PC-3 (cell line): ENCODE measurements at regions not wholly inside any gene's neighbourhood (a gene's known extent, or its start where the extent isn't known, plus 50 kb on each side); places are given as distances from the start of the nearest gene placed in this dataset.
A peak's percentile ranks its signal among the peaks of the same experiment; 100 is the strongest.

Experiments
- ATAC-seq: fragments of 200-7000 bp; cut with Tn5 transposase; 2 replicates; pipeline ENCODE4 v1.9.1; 2020; ENCODE audit warnings: mild to moderate bottlenecking, moderate library complexity
- BruUV-seq: library from RNA; stranded (reverse); fragments of 400-500 nt; replicated peaks from 2 replicates; lab custom pipeline; 2021; lab: Mats Ljungman, UMichigan
- CTCF ChIA-PET: fragments of 300-600 bp; sonication (Branson Sonifier 250); formaldehyde crosslinking; loops from one replicate; lab custom pipeline; 2022; ENCODE audit warnings: antibody characterized with exemption; lab: Charles Lee
- POLR2A ChIA-PET: fragments of 300-600 bp; sonication (Branson Sonifier 250); formaldehyde crosslinking; loops from one replicate; lab custom pipeline; 2022; ENCODE audit warnings: antibody characterized with exemption; ENCODE audit not compliant: unreplicated experiment; lab: Charles Lee
- DNase-seq: peaks from one replicate; pipeline ENCODE4 v3.0.0-alpha.2; 2015
- H2AFZ ChIP-seq: fragments of 300-600 bp; sonication (generic); 2 replicates; pipeline ENCODE4 v1.6.0; 2016; ENCODE audit warnings: antibody characterized with exemption, low read length
- H3F3A ChIP-seq: fragments of 300-600 bp; sonication (generic); one replicate; pipeline ENCODE4 v1.6.0; 2017; ENCODE audit warnings: antibody characterized with exemption, low read length, control low read depth, mild to moderate bottlenecking; ENCODE audit not compliant: unreplicated experiment
- H3K27ac ChIP-seq: fragments of 300-600 bp; sonication (generic); 2 replicates; pipeline ENCODE4 v1.5.1; 2016; ENCODE audit warnings: mild to moderate bottlenecking, low read length
- H3K27me3 ChIP-seq: fragments of 300-600 bp; sonication (generic); 2 replicates; pipeline ENCODE4 v1.6.1; 2016; ENCODE audit warnings: low read length, mixed read lengths
- H3K36me3 ChIP-seq: fragments of 300-600 bp; sonication (generic); 2 replicates; pipeline ENCODE4 v1.6.1; 2016; ENCODE audit warnings: low read depth, mixed run types, low read length, mixed read lengths
- H3K4me1 ChIP-seq: fragments of 300-600 bp; sonication (generic); 2 replicates; pipeline ENCODE4 v1.5.1; 2016; ENCODE audit warnings: low read length; ENCODE audit not compliant: insufficient read depth
- H3K4me2 ChIP-seq: fragments of 300-600 bp; sonication (generic); 2 replicates; pipeline ENCODE4 v1.6.0; 2016; ENCODE audit warnings: low read length
- H3K4me3 ChIP-seq: fragments of 300-600 bp; sonication (generic); 2 replicates; pipeline ENCODE4 v1.5.1; 2016; ENCODE audit warnings: mild to moderate bottlenecking, low read length, mixed read lengths
- H3K79me2 ChIP-seq: fragments of 300-600 bp; sonication (generic); 2 replicates; pipeline ENCODE4 v1.6.1; 2017; ENCODE audit warnings: low read length, mixed read lengths
- H3K9ac ChIP-seq: fragments of 300-600 bp; sonication (generic); 2 replicates; pipeline ENCODE4 v1.6.0; 2016; ENCODE audit warnings: mild to moderate bottlenecking, low read length
- H3K9me2 ChIP-seq: fragments of 300-600 bp; sonication (generic); replicated peaks from 2 replicates; pipeline ENCODE4 v1.6.1; 2016; ENCODE audit warnings: mixed run types, low read length, mixed read lengths
- H3K9me3 ChIP-seq: fragments of 300-600 bp; sonication (generic); 2 replicates; pipeline ENCODE4 v1.6.1; 2016; ENCODE audit warnings: low read length, mixed read lengths
- H4K20me1 ChIP-seq: fragments of 300-600 bp; sonication (generic); 2 replicates; pipeline ENCODE4 v1.6.1; 2016; ENCODE audit warnings: low read length, mixed read lengths
- CTCF ChIP-seq: fragments of 300-600 bp; sonication (generic); conservative IDR thresholded peaks from 2 replicates; pipeline ENCODE4 v1.5.1; 2017; ENCODE audit warnings: antibody characterized with exemption, low read depth, mild to moderate bottlenecking, low read length
- EZH2 ChIP-seq: fragments of 300-600 bp; sonication (generic); IDR thresholded peaks from one replicate; pipeline ENCODE4 v1.6.1; 2017; ENCODE audit warnings: antibody characterized with exemption, mild to moderate bottlenecking, low read length; ENCODE audit not compliant: unreplicated experiment
- EZH2phosphoT487 ChIP-seq: fragments of 300-600 bp; sonication (generic); IDR thresholded peaks from 2 replicates; pipeline ENCODE4 v1.6.1; 2018; ENCODE audit warnings: mild to moderate bottlenecking, antibody characterized with exemption, low read length, borderline replicate concordance
- intact Hi-C: fragments of 100-400 bp; cut with micrococcal nuclease; formaldehyde crosslinking; loops from 2 replicates; pipeline ENCODE4 v1.9.0; 2023

- Histone ChIP-seq H3K27me3 (no peaks in the 10 kb centered on the region), H3K4me2 (peak overlapping the region; percentile 33), H3K27ac (peak overlapping the region; percentile 91), H3K9me2 (no peaks in the 10 kb centered on the region), H3K4me1 (peaks cover 34% of the 10 kb centered on the region), H3K36me3 (no peaks in the 10 kb centered on the region), H3K4me3 (no peak overlapping the region), H3K9ac (peak overlapping the region; percentile 52), H3F3A (no peaks in the 10 kb centered on the region), H3K9me3 (no peaks in the 10 kb centered on the region), H4K20me1 (no peaks in the 10 kb centered on the region), H3K79me2 (no peaks in the 10 kb centered on the region), H2AFZ (no peak overlapping the region)
- CTCF ChIA-PET = interaction anchor here (1.6 kb wide), 1 partner anchor 81 kb away, joined by 6 read pairs; no protein-coding TSS in a partner anchor
- ATAC-seq (peak; percentile 94), DNase-seq (peak; percentile 95)
- no TSS peak for BruUV-seq
- intact Hi-C loops = loop anchor here (1.0 kb wide), 1 partner anchor 26 kb away; no protein-coding TSS in a partner anchor
- POLR2A ChIA-PET = interaction anchor here (0.6 kb wide), 1 partner anchor 70 kb away, joined by 3 read pairs; no protein-coding TSS in a partner anchor
- TF ChIP-seq EZH2 (no peak), CTCF (no peak), EZH2phosphoT487 (no peak)
Observed at GRCh38 chr7:46003896-46004875, 83.1 kb upstream of the IGFBP3 start.

DNA sequence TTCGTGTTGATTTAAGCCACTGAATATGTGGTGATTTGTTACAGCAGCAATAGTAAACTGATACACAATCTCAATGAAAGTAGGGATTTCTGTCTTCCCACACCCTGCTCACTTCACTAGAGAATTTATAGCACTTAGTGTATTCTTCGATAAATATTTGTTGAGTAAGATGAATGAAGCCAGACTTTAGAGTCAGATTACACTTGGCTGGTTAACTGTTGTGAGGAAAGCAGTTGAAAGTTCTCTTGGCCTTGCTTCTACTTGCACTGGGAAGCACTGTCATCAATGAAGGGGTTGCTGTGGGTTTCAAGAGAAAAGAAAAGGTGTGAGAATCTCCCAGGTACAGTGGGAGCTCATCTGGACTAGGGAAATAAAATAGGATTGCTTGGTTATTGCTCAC lies 82.1 kb upstream of the IGFBP3 start:
- Histone ChIP-seq H3K36me3 (no peaks in the 10 kb centered on the region), H3K4me3 (no peak overlapping the region), H3K4me1 (peaks cover 34% of the 10 kb centered on the region), H3K27me3 (no peaks in the 10 kb centered on the region), H3K27ac (peak overlapping the region; percentile 91), H3K9me2 (no peaks in the 10 kb centered on the region), H3F3A (no peaks in the 10 kb centered on the region), H2AFZ (no peak overlapping the region), H3K9me3 (no peaks in the 10 kb centered on the region), H4K20me1 (no peaks in the 10 kb centered on the region), H3K4me2 (peak overlapping the region; percentile 18), H3K79me2 (no peaks in the 10 kb centered on the region), H3K9ac (peak overlapping the region; percentile 52; the same call in 1 of the 2 replicates)
- ChIA-PET CTCF (interaction anchor here (1.6 kb wide), 1 partner anchor 80 kb away, joined by 6 read pairs; no protein-coding TSS in a partner anchor), POLR2A (no interaction called here)
- intact Hi-C loops = no loop called here
- peak; percentile 61 for DNase-seq
- no TSS peak for BruUV-seq
- ATAC-seq = peak; percentile 44
- TF ChIP-seq EZH2phosphoT487 = no peak
- no peak for TF ChIP-seq EZH2
- TF ChIP-seq CTCF = no peak
